ENCODE measurements at regions not wholly inside any gene's neighbourhood (a gene's known extent, or its start where the extent isn't known, plus 50 kb on each side); places are given as distances from the start of the nearest gene placed in this dataset.

- TF ChIP-seq CTCF (conservative IDR thresholded peaks at IDR 0.05; ENCODE audit: low read length) (no peak), EZH2phosphoT487 (IDR thresholded peaks at IDR 0.05; ENCODE audit: borderline replicate concordance) (no peak)
Observed at GRCh38 chr17:13302983-13303382, 285.2 kb upstream of the ELAC2 start.
